HCT116 (cell line): ENCODE measurements at regions not wholly inside any gene's neighbourhood (a gene's known extent, or its start where the extent isn't known, plus 50 kb on each side); places are given as distances from the start of the nearest gene placed in this dataset.
A peak's percentile ranks its signal among the peaks of the same experiment; 100 is the strongest.

Experiments
- ATAC-seq: fragments of 200-7000 bp; cut with Tn5 transposase; 2 replicates; pipeline ENCODE4 v1.9.1; 2020; ENCODE audit warnings: mild to moderate bottlenecking, moderate library complexity
- BruUV-seq: library from RNA; stranded (reverse); fragments of 400-500 nt; replicated peaks from 2 replicates; lab custom pipeline; 2021; lab: Mats Ljungman, UMichigan
- CTCF ChIA-PET: fragments of 300-600 bp; sonication (Branson Sonifier 250); formaldehyde crosslinking; loops from one replicate; lab custom pipeline; 2021; ENCODE audit warnings: antibody characterized with exemption; lab: Charles Lee
- POLR2A ChIA-PET: fragments of 300-600, 350-600 bp; sonication (Branson Sonifier 250); formaldehyde crosslinking; loops from one replicate; lab custom pipeline; 2021; ENCODE audit warnings: antibody characterized with exemption; lab: Charles Lee
- RAD21 ChIA-PET, 2 experiments: fragments of 300-600 bp; sonication (Branson Sonifier 250); formaldehyde crosslinking; loops; one replicate each; lab custom pipeline; 2023; ENCODE audit warnings: low total read pairs in 2 of 2; ENCODE audit not compliant: uncharacterized antibody in 2 of 2, unreplicated experiment in 2 of 2, low non-redundant PET in 1 of 2; lab: Charles Lee
- DNase-seq: peaks from one replicate; pipeline ENCODE4 v3.0.0-alpha.2; 2010; ENCODE audit warnings: low read depth, low spot score
- H2AFZ ChIP-seq: fragments of 200-600 bp; shearing (Covaris generic), sonication (generic); 2 replicates; pipeline ENCODE4 v1.6.1; 2017; ENCODE audit warnings: low read depth, mixed run types, mixed read lengths, antibody characterized with exemption, low read length; ENCODE audit not compliant: poor library complexity, severe bottlenecking
- H3K27ac ChIP-seq: 2 replicates; pipeline ENCODE4 v1.5.1; 2012; ENCODE audit warnings: low read depth, low read length
- H3K27me3 ChIP-seq: fragments of 200-600 bp; sonication (generic); 2 replicates; pipeline ENCODE4 v1.6.1; 2016; ENCODE audit warnings: mixed run types, low read length, mixed read lengths; ENCODE audit not compliant: insufficient read depth
- H3K36me3 ChIP-seq, 2 experiments: fragments of 200-500 bp in 1 of 2; fragments of 200-600 bp in 1 of 2; sonication (Bioruptor generic) in 1 of 2; sonication (generic) in 1 of 2; 2 replicates each; pipeline versions ENCODE4 v1.5.1 to v1.6.1; 2014 to 2016; ENCODE audit warnings: low read length in 2 of 2, inconsistent platforms in 1 of 2, mixed read lengths in 1 of 2, mixed run types in 1 of 2; ENCODE audit not compliant: insufficient read depth in 2 of 2, control insufficient read depth in 1 of 2
- H3K4me1 ChIP-seq, 2 experiments: fragments of 200-600 bp in 1 of 2; sonication (generic) in 1 of 2; 2 replicates each; pipeline versions ENCODE4 v1.5.1 to v1.6.1; 2012 to 2017; ENCODE audit warnings: low read length in 2 of 2, inconsistent platforms in 1 of 2, mild to moderate bottlenecking in 1 of 2, mixed read lengths in 1 of 2, mixed run types in 1 of 2, moderate library complexity in 1 of 2; ENCODE audit not compliant: insufficient read depth in 2 of 2, control insufficient read depth in 1 of 2
- H3K4me2 ChIP-seq: fragments of 200-600 bp; sonication (generic); 2 replicates; pipeline ENCODE4 v1.6.1; 2017; ENCODE audit warnings: mixed run types, low read length, mixed read lengths
- H3K4me3 ChIP-seq, 2 experiments: fragments of 200-600 bp in 1 of 2; sonication (generic) in 1 of 2; replicated peaks in 1 of 2; 2 replicates each; pipeline ENCODE4 v1.5.1; 2011 to 2016; ENCODE audit warnings: low read length in 2 of 2, control low read depth in 1 of 2, low read depth in 1 of 2, mild to moderate bottlenecking in 1 of 2, mixed read lengths in 1 of 2, mixed run types in 1 of 2
- H3K79me2 ChIP-seq: fragments of 200-600 bp; sonication (generic); 2 replicates; pipeline ENCODE4 v1.6.1; 2017; ENCODE audit warnings: mild to moderate bottlenecking, mixed run types, low read length, moderate library complexity, mixed read lengths; ENCODE audit not compliant: insufficient read depth
- H3K9ac ChIP-seq: fragments of 200-600 bp; sonication (generic); 2 replicates; pipeline ENCODE4 v1.6.1; 2016; ENCODE audit warnings: low read length, mixed read lengths
- H3K9me2 ChIP-seq: fragments of 200-600 bp; sonication (generic), shearing (Covaris generic); 2 replicates; pipeline ENCODE4 v1.6.1; 2017; ENCODE audit warnings: mixed run types, mild to moderate bottlenecking, moderate library complexity; ENCODE audit not compliant: insufficient read depth
- H3K9me3 ChIP-seq, 2 experiments: fragments of 200-500 bp in 1 of 2; fragments of 200-600 bp in 1 of 2; sonication (Bioruptor generic) in 1 of 2; sonication (generic) in 1 of 2; 2 replicates each; pipeline ENCODE4 v1.6.1; 2014 to 2017; ENCODE audit warnings: low read length in 2 of 2, mixed read lengths in 2 of 2, inconsistent platforms in 1 of 2, low read depth in 1 of 2, mild to moderate bottlenecking in 1 of 2, mixed run types in 1 of 2, moderate library complexity in 1 of 2; ENCODE audit not compliant: control insufficient read depth in 1 of 2, insufficient read depth in 1 of 2
- H4K20me1 ChIP-seq: fragments of 200-600 bp; sonication (generic), shearing (Covaris generic); 2 replicates; pipeline ENCODE4 v1.6.1; 2017; ENCODE audit warnings: mixed run types, mild to moderate bottlenecking, moderate library complexity; ENCODE audit not compliant: insufficient read depth
- ATF3 ChIP-seq: IDR thresholded peaks from 2 replicates; pipeline ENCODE4 v1.6.1; 2012
- CEBPB ChIP-seq: IDR thresholded peaks from 2 replicates; pipeline ENCODE4 v1.6.1; 2012; ENCODE audit warnings: low read depth
- CTCF ChIP-seq, 3 experiments: fragments of 200-600 bp in 1 of 3; sonication (generic) in 1 of 3; IDR thresholded peaks in 2 of 3; conservative IDR thresholded peaks in 1 of 3; 2 replicates each; pipeline ENCODE4 v1.5.1; 2012 to 2017; ENCODE audit warnings: low read depth in 2 of 3, low read length in 2 of 3, antibody characterized with exemption in 1 of 3, borderline replicate concordance in 1 of 3, control low read depth in 1 of 3, mild to moderate bottlenecking in 1 of 3, mixed read lengths in 1 of 3, mixed run types in 1 of 3, moderate library complexity in 1 of 3; ENCODE audit not compliant: insufficient read depth in 1 of 3
- JUND ChIP-seq: IDR thresholded peaks from 2 replicates; pipeline ENCODE4 v1.6.1; 2012
- MAX ChIP-seq: IDR thresholded peaks from 2 replicates; pipeline ENCODE4 v1.6.1; 2012
- TCF7L2 ChIP-seq: IDR thresholded peaks from 2 replicates; pipeline ENCODE4 v1.7.0; 2011; ENCODE audit warnings: borderline replicate concordance, inconsistent platforms; ENCODE audit not compliant: insufficient read depth, insufficient read length; ENCODE audit errors: extremely low read depth
- ZFX ChIP-seq: fragments of 450-650 bp; IDR thresholded peaks from 2 replicates; pipeline ENCODE4 v1.6.1; 2017
- ZNF274 ChIP-seq: fragments of 200-500 bp; sonication (Bioruptor generic); IDR thresholded peaks from 2 replicates; pipeline ENCODE4 v1.6.1; 2014; ENCODE audit warnings: mild to moderate bottlenecking, low read depth, low read length, inconsistent platforms
- intact Hi-C: fragments of 100-400 bp; cut with micrococcal nuclease; formaldehyde crosslinking; loops from 2 replicates; pipeline ENCODE4 v1.10.0; 2022

- H3K9ac ChIP-seq: no peak overlapping the region
- no TSS peak for BruUV-seq
- H3K4me1 ChIP-seq: no peaks in the 10 kb centered on the region
- H3K4me2 ChIP-seq: no peak overlapping the region
- H3K36me3 ChIP-seq: no peaks in the 10 kb centered on the region
- no peak overlapping the region for H2AFZ ChIP-seq
- no peaks in the 10 kb centered on the region for H3K9me3 ChIP-seq
- RAD21 ChIA-PET: no interaction called here
- no peaks in the 10 kb centered on the region for H4K20me1 ChIP-seq
- H3K9me2 ChIP-seq: no peaks in the 10 kb centered on the region
- H3K27ac ChIP-seq: no peak overlapping the region
- POLR2A ChIA-PET: no interaction called here
- TF ChIP-seq ATF3: no peak
- peak in 2 of 3 experiments; percentile 57 to 59; a peak in 4 of 6 replicates for TF ChIP-seq CTCF (IDR thresholded peaks at IDR 0.05 in 2 of 3, conservative IDR thresholded peaks at IDR 0.05 in 1 of 3; ENCODE audit: borderline replicate concordance in 1 of 3, insufficient read depth in 1 of 3, low read depth in 2 of 3, low read length in 2 of 3)
- TF ChIP-seq MAX: no peak
- TF ChIP-seq, all 23 proteins: peak for 1
- ATAC-seq (peak; percentile 52; the same call in 1 of the 2 replicates), DNase-seq (peak; percentile 6)
- no peaks in the 10 kb centered on the region for H3K79me2 ChIP-seq
- H3K4me3 ChIP-seq: no peak overlapping the region
- intact Hi-C loops: loop anchor here (2.0 to 10.0 kb wide), 2 partner anchors 298 to 954 kb away; no protein-coding TSS in a partner anchor
- CTCF ChIA-PET: interaction anchor here (1.5 kb wide), 1 partner anchor 9 kb away, joined by 3 read pairs; no protein-coding TSS in a partner anchor
- H3K27me3 ChIP-seq: no peaks in the 10 kb centered on the region
These were observed 686.7 kb downstream of the DIAPH3 start for GRCh38 chr13:59477011-59477410.

DNA sequence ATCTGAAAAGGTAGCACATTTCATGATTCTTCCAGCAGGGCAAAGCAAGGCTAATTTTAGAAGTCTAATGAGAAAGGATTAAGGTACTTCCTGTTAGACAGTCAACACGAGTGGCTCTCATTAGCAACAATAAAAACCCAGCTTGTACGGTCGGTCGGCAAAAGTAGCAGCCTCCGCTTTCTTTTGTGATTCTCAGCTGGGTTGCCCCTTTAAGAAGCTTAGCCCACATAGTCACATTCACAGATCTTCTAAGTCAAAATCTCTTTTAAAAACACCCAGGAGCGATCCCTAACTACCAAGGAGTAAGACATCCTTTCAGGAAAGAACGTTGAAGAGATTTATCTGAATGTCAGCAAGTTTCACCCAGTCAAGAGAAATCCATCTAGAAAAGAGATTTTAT lies 684.8 kb downstream of the DIAPH3 start:
- TF ChIP-seq ZFX: no peak
- TF ChIP-seq TCF7L2: no peak
- TF ChIP-seq JUND: no peak
- no peak for TF ChIP-seq CEBPB
- TF ChIP-seq ZNF274: no peak
- ChIA-PET POLR2A (no interaction called here), CTCF (no interaction called here), RAD21 (no interaction called here)
- Histone ChIP-seq H3K79me2 (no peaks in the 10 kb centered on the region), H3K4me1 (no peaks in the 10 kb centered on the region), H3K4me2 (no peak overlapping the region), H3K4me3 (no peak overlapping the region), H2AFZ (no peak overlapping the region), H3K36me3 (no peaks in the 10 kb centered on the region), H3K9me2 (no peaks in the 10 kb centered on the region), H3K27ac (no peak overlapping the region), H3K9ac (no peak overlapping the region), H3K27me3 (no peaks in the 10 kb centered on the region), H3K9me3 (no peaks in the 10 kb centered on the region), H4K20me1 (no peaks in the 10 kb centered on the region)
- no peak for ATAC-seq
- no peak for DNase-seq
- BruUV-seq: no TSS peak
- intact Hi-C loops: loop anchor here (10.0 kb wide), 1 partner anchor 296 kb away; no protein-coding TSS in a partner anchor
